OCI-LY3 (cell line): ENCODE measurements at regions not wholly inside any gene's neighbourhood (a gene's known extent, or its start where the extent isn't known, plus 50 kb on each side); places are given as distances from the start of the nearest gene placed in this dataset.

ENCODE experiments used
- EZH2phosphoT487 ChIP-seq: fragments of 200-600 bp; shearing (Covaris generic); IDR thresholded peaks from 2 replicates; pipeline ENCODE4 v1.6.1; 2018; ENCODE audit warnings: antibody characterized with exemption, mixed run types, low read depth
- TF ChIP-seq, protein P1 (sequence below): fragments of 200-600, 300-600 bp; sonication (generic); IDR thresholded peaks from 2 replicates; pipeline ENCODE4 v1.5.1; 2014; ENCODE audit warnings: antibody characterized with exemption, low read length, low read depth

DNA sequence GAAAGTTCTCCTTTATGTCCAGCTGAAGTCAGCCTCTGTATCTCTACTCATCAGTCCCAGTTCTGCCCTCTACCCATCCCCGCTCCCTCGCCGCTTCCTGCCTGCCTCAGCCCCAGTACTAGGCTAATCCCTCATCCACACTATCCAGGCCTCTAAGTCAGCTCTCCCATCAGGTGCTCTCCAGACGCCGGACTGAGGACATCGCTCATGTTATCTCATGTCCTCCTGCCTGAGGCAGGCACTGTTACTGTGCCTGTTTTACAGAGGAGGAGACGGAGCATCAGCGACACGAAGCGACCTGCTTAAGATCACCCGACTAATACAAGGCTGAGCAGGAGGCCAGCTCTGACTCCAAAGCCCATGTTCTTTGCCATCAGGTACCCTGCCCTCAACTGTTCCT is 57.3 kb upstream of the RUNX3 start:
- TF ChIP-seq, protein P1, sequence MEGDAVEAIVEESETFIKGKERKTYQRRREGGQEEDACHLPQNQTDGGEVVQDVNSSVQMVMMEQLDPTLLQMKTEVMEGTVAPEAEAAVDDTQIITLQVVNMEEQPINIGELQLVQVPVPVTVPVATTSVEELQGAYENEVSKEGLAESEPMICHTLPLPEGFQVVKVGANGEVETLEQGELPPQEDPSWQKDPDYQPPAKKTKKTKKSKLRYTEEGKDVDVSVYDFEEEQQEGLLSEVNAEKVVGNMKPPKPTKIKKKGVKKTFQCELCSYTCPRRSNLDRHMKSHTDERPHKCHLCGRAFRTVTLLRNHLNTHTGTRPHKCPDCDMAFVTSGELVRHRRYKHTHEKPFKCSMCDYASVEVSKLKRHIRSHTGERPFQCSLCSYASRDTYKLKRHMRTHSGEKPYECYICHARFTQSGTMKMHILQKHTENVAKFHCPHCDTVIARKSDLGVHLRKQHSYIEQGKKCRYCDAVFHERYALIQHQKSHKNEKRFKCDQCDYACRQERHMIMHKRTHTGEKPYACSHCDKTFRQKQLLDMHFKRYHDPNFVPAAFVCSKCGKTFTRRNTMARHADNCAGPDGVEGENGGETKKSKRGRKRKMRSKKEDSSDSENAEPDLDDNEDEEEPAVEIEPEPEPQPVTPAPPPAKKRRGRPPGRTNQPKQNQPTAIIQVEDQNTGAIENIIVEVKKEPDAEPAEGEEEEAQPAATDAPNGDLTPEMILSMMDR, result no peak
- TF ChIP-seq EZH2phosphoT487, result no peak
